Spleen (tissue), 11 donors: ENCODE measurements at regions not wholly inside any gene's neighbourhood (a gene's known extent, or its start where the extent isn't known, plus 50 kb on each side); places are given as distances from the start of the nearest gene placed in this dataset.

Source experiments
- DNase-seq: peaks from one replicate; pipeline ENCODE4 v3.0.0-alpha.2; 2020
- H3K27ac ChIP-seq, 8 donors: fragments of 200-600 bp; sonication (generic) in 7 of 8; 1 replicate in 4 of 8; 2 replicates in 4 of 8; pipeline versions ENCODE4 v1.5.0 to v1.8.0; 2016 to 2021; ENCODE audit warnings: inconsistent platforms in 4 of 8, mild to moderate bottlenecking in 4 of 8, moderate library complexity in 1 of 8
- H3K27me3 ChIP-seq, 7 donors: fragments of 200-600 bp; sonication (generic) in 6 of 7; replicated peaks in 1 of 7; 1 replicate in 4 of 7; 2 replicates in 3 of 7; pipeline versions ENCODE4 v1.5.0 to v1.8.0; 2016 to 2021; ENCODE audit warnings: inconsistent platforms in 3 of 7, mild to moderate bottlenecking in 1 of 7
- H3K36me3 ChIP-seq, 6 donors: fragments of 200-600 bp; sonication (generic) in 5 of 6; 1 replicate in 4 of 6; 2 replicates in 2 of 6; pipeline versions ENCODE4 v1.5.0 to v1.8.0; 2016 to 2021; ENCODE audit warnings: inconsistent platforms in 2 of 6
- H3K4me1 ChIP-seq, 6 donors: fragments of 200-600 bp; sonication (generic) in 5 of 6; 1 replicate in 3 of 6; 2 replicates in 3 of 6; pipeline versions ENCODE4 v1.5.0 to v1.8.0; 2016 to 2021; ENCODE audit warnings: inconsistent platforms in 3 of 6
- H3K4me3 ChIP-seq, 8 donors: fragments of 200-600 bp; sonication (generic) in 7 of 8; 1 replicate in 4 of 8; 2 replicates in 4 of 8; pipeline versions ENCODE4 v1.5.0 to v1.8.0; 2016 to 2021; ENCODE audit warnings: inconsistent platforms in 4 of 8, mild to moderate bottlenecking in 4 of 8, moderate library complexity in 2 of 8
- H3K9me3 ChIP-seq, 8 donors: fragments of 200-600 bp; sonication (generic) in 7 of 8; 1 replicate in 4 of 8; 2 replicates in 4 of 8; pipeline versions ENCODE4 v1.5.0 to v1.8.0; 2016 to 2021; ENCODE audit warnings: inconsistent platforms in 4 of 8
- CTCF ChIP-seq, 11 experiments: fragments of 200-600 bp in 7 of 11; fragments of 450-650 bp in 4 of 11; sonication (generic) in 4 of 11; IDR thresholded peaks in 8 of 11; conservative IDR thresholded peaks in 3 of 11; 1 replicate in 7 of 11; 2 replicates in 4 of 11; pipeline versions ENCODE4 v1.4.0 to v1.8.0; 2016 to 2021; ENCODE audit warnings: antibody characterized with exemption in 11 of 11, inconsistent platforms in 4 of 11, mild to moderate bottlenecking in 1 of 11
- POLR2A ChIP-seq, 3 donors: fragments of 450-650 bp; IDR thresholded peaks; one replicate each; pipeline ENCODE4 v1.5.1; 2017; ENCODE audit warnings: antibody characterized with exemption in 3 of 3, mild to moderate bottlenecking in 1 of 3
- POLR2AphosphoS5 ChIP-seq, 3 donors: sonication (generic); formaldehyde crosslinking; IDR thresholded peaks; one replicate each; pipeline ENCODE4 v1.5.1; 2017; ENCODE audit warnings: antibody characterized with exemption in 3 of 3
- WGBS, 5 donors: extraction: QIAGEN DNeasy Blood & Tissue Kit in 3 of 5; methylation state at CpG; one replicate each; pipeline versions ENCODE4 v1.1.5 to v1.1.7; 2013 to 2018; 5-methylcytosine and 5-hydroxymethylcytosine counted together
- intact Hi-C: fragments of 100-400 bp; cut with DNase I; formaldehyde crosslinking; loops from one replicate; pipeline ENCODE4 v1.15.0; 2023; ENCODE audit warnings: low total_unique reads
- donor health status: healthy with polysubstance abuse.
- donor health status: DM: no; HTN: no; CAD: no; lungs with moderate emphysema.
- donor health status: DM: no; HTN: no; CAD: no.
- donor health status: Bipolar disorder and iron deficiency.
- donor health status: healthy.
- donor health status: DM: no; HTN: no; CAD: no.
- donor health status: DM: yes; HTN: yes; CAD: no.

GRCh38 chr9:115596746-115597080 lies 478.8 kb upstream of the TNC start:
- H3K36me3 ChIP-seq, result no peaks in the 10 kb centered on the region
- H3K4me1 ChIP-seq, result no peaks in the 10 kb centered on the region
- peaks cover 0 to 61% (median 3%) of the 10 kb centered on the region in 7 donors for H3K27me3 ChIP-seq
- 38 to 49% (median 46%) methylated on average over 4 of the region's 4 CpGs for WGBS, 5 donors
- H3K9me3 ChIP-seq, result no peaks in the 10 kb centered on the region
- no peak overlapping the region for H3K4me3 ChIP-seq
- intact Hi-C loops, result no loop called here
- no peak for DNase-seq
- H3K27ac ChIP-seq, result no peak overlapping the region
- TF ChIP-seq POLR2AphosphoS5 (IDR thresholded peaks at IDR 0.05) (no peak), POLR2A (IDR thresholded peaks at IDR 0.05) (no peak), CTCF (IDR thresholded peaks at IDR 0.05 in 8 of 11, conservative IDR thresholded peaks at IDR 0.05 in 3 of 11) (no peak)

- no peak overlapping the region for H3K27ac ChIP-seq
- peaks cover 0 to 61% (median 3%) of the 10 kb centered on the region in 7 donors for H3K27me3 ChIP-seq
- H3K36me3 ChIP-seq, result no peaks in the 10 kb centered on the region
- 55 to 88% (median 71%) methylated on average over 3 of the region's 3 CpGs for WGBS, 5 donors
- no peak for DNase-seq
- no peaks in the 10 kb centered on the region for H3K4me1 ChIP-seq
- H3K9me3 ChIP-seq, result no peaks in the 10 kb centered on the region
- intact Hi-C loops, result no loop called here
- no peak overlapping the region for H3K4me3 ChIP-seq
- TF ChIP-seq POLR2A (IDR thresholded peaks at IDR 0.05) (no peak), CTCF (IDR thresholded peaks at IDR 0.05 in 8 of 11, conservative IDR thresholded peaks at IDR 0.05 in 3 of 11) (no peak), POLR2AphosphoS5 (IDR thresholded peaks at IDR 0.05) (no peak)
Measured at GRCh38 chr9:115597330-115597895, 479.5 kb upstream of the TNC start.

- H3K27me3 ChIP-seq, result peaks cover 0 to 59% (median 3%) of the 10 kb centered on the region in 7 donors
- no peak overlapping the region for H3K4me3 ChIP-seq
- H3K27ac ChIP-seq, result no peak overlapping the region
- no peaks in the 10 kb centered on the region for H3K36me3 ChIP-seq
- intact Hi-C loops, result no loop called here
- H3K9me3 ChIP-seq, result no peaks in the 10 kb centered on the region
- TF ChIP-seq POLR2A (IDR thresholded peaks at IDR 0.05) (no peak), CTCF (IDR thresholded peaks at IDR 0.05 in 8 of 11, conservative IDR thresholded peaks at IDR 0.05 in 3 of 11) (no peak), POLR2AphosphoS5 (IDR thresholded peaks at IDR 0.05) (no peak)
- DNase-seq, result no peak
- H3K4me1 ChIP-seq, result no peaks in the 10 kb centered on the region
Measured at GRCh38 chr9:115598751-115599150, 480.8 kb upstream of the TNC start.

- 66 to 84% (median 74%) methylated on average over 1 of the region's 1 CpG for WGBS, 5 donors
- intact Hi-C loops, result no loop called here
- Histone ChIP-seq H3K27me3 (peaks cover 0 to 48% (median 0%) of the 10 kb centered on the region in 7 donors), H3K4me1 (no peaks in the 10 kb centered on the region), H3K36me3 (no peaks in the 10 kb centered on the region), H3K4me3 (no peak overlapping the region), H3K27ac (no peak overlapping the region), H3K9me3 (no peaks in the 10 kb centered on the region)
- TF ChIP-seq CTCF (IDR thresholded peaks at IDR 0.05 in 8 of 11, conservative IDR thresholded peaks at IDR 0.05 in 3 of 11) (no peak), POLR2A (IDR thresholded peaks at IDR 0.05) (no peak), POLR2AphosphoS5 (IDR thresholded peaks at IDR 0.05) (no peak)
- DNase-seq, result no peak
Measured at GRCh38 chr9:115599898-115600297, 481.9 kb upstream of the TNC start.
